Activated naive CD8-positive, alpha-beta T cell treated with anti-CD3 and anti-CD28 coated beads, Interleukin-2, amount 10 ng/mL, durations not matched to agents 7 days and 5 days (primary cell): ENCODE measurements at regions not wholly inside any gene's neighbourhood (a gene's known extent, or its start where the extent isn't known, plus 50 kb on each side); places are given as distances from the start of the nearest gene placed in this dataset.
"Not testable (repeated sequence)": the region's sequence is repeated elsewhere in the genome, so short reads cannot be mapped to it uniquely, and the experiment has no call there.

Experiments
- ATAC-seq: fragments of 150-1000 bp; cut with Tn5 transposase; one replicate; pipeline ENCODE4 v1.10.0; 2021; ENCODE audit warnings: low read depth, moderate library complexity
- POLR2A ChIA-PET: fragments of 350-600 bp; sonication (Branson Sonifier 250); formaldehyde crosslinking; loops from one replicate; lab custom pipeline; 2021; ENCODE audit warnings: antibody characterized with exemption; lab: Charles Lee
- DNase-seq: peaks from one replicate; pipeline ENCODE4 v3.0.0; 2021
- H3K27ac Mint-ChIP-seq: one replicate; pipeline ENCODE4 v1.8.0; 2022; ENCODE audit warnings: mild to moderate bottlenecking, mixed read lengths
- H3K27me3 Mint-ChIP-seq: one replicate; pipeline ENCODE4 v1.8.0; 2022; ENCODE audit warnings: mild to moderate bottlenecking, moderate library complexity, mixed read lengths
- H3K36me3 Mint-ChIP-seq: one replicate; pipeline ENCODE4 v1.8.0; 2021; ENCODE audit warnings: mild to moderate bottlenecking, mixed read lengths
- H3K4me1 Mint-ChIP-seq: one replicate; pipeline ENCODE4 v1.8.0; 2021; ENCODE audit warnings: mixed read lengths
- H3K4me3 Mint-ChIP-seq: one replicate; pipeline ENCODE4 v1.8.0; 2022; ENCODE audit warnings: mild to moderate bottlenecking, moderate library complexity, mixed read lengths
- H3K9me3 Mint-ChIP-seq: one replicate; pipeline ENCODE4 v1.8.0; 2021; ENCODE audit warnings: mixed read lengths

DNA sequence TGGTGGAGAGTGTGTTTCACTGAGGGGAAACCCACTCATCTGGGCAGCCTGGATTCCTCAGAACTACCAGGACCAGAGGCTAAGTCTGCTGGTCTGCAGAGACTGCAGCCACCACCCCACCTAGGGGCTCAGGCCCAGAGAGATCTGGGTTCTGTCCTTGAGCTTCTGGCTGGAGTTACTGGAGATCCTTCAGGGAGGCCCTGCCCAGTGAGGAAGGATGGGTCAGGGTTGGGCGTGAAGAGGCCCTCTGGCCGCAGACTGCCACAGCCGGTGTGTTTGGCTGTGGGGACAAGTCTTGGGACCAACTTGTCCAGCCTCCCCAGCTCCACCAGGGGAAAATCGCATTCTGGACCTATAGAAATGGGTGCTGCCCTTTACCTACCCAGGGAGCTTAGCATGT lies 235.3 kb upstream of the CBLB start:
- Mint-ChIP-seq H3K4me1 (peaks cover 5% of the 10 kb centered on the region), H3K27ac (no peak overlapping the region), H3K9me3 (peaks cover 15% of the 10 kb centered on the region), H3K27me3 (no peaks in the 10 kb centered on the region), H3K36me3 (peaks cover 31% of the 10 kb centered on the region), H3K4me3 (no peak overlapping the region)
- POLR2A ChIA-PET: no interaction called here
- DNase-seq (no peak), ATAC-seq (no peak)

DNA sequence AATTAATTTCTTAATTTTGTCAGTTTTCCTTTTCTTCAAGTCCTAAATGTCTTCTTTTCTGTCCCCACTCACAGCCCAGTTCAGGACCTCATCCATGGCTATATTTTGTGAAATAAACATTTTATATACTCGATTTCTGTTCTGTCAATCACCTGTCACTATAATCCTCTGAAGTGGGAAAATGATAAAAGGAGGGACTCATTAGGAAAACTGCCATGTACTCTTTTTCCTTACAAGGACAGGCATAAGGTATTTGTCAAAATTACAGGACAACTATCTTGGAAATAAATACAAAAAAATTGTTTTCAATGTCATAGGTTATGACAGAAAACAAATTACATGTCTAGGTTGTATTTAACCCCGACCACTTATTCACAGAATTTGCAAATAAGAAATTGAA lies 240.1 kb upstream of the CBLB start:
- Mint-ChIP-seq H3K36me3 (peaks cover 2% of the 10 kb centered on the region), H3K9me3 (peaks cover 3% of the 10 kb centered on the region), H3K27ac (no peak overlapping the region), H3K4me3 (no peak overlapping the region), H3K4me1 (peaks cover 10% of the 10 kb centered on the region), H3K27me3 (no peaks in the 10 kb centered on the region)
- ATAC-seq: no peak
- POLR2A ChIA-PET: no interaction called here
- DNase-seq: no peak

DNA sequence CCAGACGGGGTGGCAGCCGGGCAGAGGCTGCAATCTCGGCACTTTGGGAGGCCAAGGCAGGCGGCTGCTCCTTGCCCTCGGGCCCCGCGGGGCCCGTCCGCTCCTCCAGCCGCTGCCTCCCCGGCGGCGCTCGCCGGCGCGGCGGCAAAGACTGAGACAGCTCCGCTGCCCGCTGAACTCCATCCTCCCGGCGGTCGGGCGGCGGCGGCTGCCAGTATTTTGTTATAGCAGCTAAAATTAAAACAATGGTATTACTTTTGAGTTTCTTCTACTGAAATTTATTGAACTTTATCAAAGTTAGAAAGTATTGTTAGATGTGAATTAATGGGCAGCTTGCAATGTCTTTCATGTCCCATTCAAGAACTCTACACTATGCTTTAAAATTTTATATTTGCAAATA lies 243.7 kb upstream of the CBLB start:
- H3K27ac Mint-ChIP-seq, POLR2A ChIA-PET, DNase-seq, H3K36me3 Mint-ChIP-seq, H3K27me3 Mint-ChIP-seq, H3K4me3 Mint-ChIP-seq, ATAC-seq: not testable (repeated sequence)
- Mint-ChIP-seq H3K9me3 (peaks cover 12% of the 10 kb centered on the region), H3K4me1 (peaks cover 10% of the 10 kb centered on the region)

DNA sequence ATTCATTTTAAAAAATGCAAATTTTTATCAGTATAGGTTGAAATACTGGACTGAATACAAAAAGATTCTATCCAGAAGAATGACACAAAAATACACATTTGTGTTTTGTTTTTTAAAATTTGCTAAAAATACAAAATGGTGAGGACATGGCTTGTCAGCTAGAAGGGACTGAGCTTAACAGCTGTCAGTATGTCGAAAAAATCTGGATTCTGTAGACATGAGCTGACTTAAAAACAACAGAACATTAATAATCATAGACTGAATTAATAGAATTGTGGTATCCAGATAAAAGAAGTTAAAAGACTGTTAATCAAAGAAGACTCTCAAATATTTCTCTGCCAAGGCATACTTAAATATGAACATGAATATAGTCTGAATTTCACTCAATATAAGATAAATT lies 244.9 kb upstream of the CBLB start:
- H3K4me1 Mint-ChIP-seq: peaks cover 9% of the 10 kb centered on the region
- no peaks in the 10 kb centered on the region for H3K27me3 Mint-ChIP-seq
- POLR2A ChIA-PET: no interaction called here
- H3K36me3 Mint-ChIP-seq: peaks cover 8% of the 10 kb centered on the region
- H3K27ac Mint-ChIP-seq: no peak overlapping the region
- no peak overlapping the region for H3K4me3 Mint-ChIP-seq
- H3K9me3 Mint-ChIP-seq: peaks cover 12% of the 10 kb centered on the region
- no peak for DNase-seq
- ATAC-seq: no peak

DNA sequence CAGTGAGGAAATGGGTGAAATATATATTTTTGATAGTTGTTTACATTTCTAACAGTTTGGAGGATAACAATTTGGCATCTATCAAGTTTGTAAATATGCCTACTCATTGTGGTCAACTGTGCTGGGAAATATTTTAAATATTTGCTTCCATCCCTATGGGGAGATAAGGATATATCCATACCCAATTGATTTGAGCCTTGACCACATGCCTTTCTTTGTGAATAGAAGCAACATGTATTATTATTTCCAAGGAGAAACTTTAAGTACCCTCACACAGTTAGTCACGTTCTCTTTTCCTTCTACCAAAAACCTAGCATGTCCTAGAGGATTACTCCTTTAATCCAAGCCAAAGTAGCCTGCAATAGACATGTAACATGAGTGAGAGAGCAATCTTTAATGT lies 245.4 kb upstream of the CBLB start:
- Mint-ChIP-seq H3K4me3 (no peak overlapping the region), H3K36me3 (peaks cover 11% of the 10 kb centered on the region), H3K4me1 (peaks cover 6% of the 10 kb centered on the region), H3K9me3 (peaks cover 12% of the 10 kb centered on the region), H3K27ac (no peak overlapping the region), H3K27me3 (no peaks in the 10 kb centered on the region)
- POLR2A ChIA-PET: no interaction called here
- no peak for ATAC-seq
- DNase-seq: no peak

DNA sequence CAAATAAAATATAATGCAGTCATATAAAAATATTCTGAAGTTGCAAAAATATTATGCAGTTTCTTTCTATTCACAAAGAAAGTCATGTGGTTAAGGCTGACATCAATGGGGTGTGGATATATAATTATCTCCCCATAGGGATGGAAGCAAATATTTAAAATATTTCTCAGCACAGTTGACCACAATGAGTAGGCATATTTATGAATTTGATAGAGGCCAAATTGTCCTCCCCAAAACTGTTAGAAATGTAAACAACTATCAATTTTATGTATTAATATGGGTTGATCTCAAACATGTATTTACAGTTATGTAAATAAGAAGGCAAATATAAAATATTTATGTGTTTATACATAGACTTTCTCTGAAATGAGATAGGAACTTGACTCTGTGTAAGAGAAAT lies 246.0 kb upstream of the CBLB start:
- no peaks in the 10 kb centered on the region for H3K27me3 Mint-ChIP-seq
- no peak overlapping the region for H3K27ac Mint-ChIP-seq
- H3K4me1 Mint-ChIP-seq: peaks cover 5% of the 10 kb centered on the region
- peaks cover 11% of the 10 kb centered on the region for H3K36me3 Mint-ChIP-seq
- DNase-seq: no peak
- H3K4me3 Mint-ChIP-seq: no peak overlapping the region
- POLR2A ChIA-PET: no interaction called here
- peaks cover 14% of the 10 kb centered on the region for H3K9me3 Mint-ChIP-seq
- ATAC-seq: no peak

DNA sequence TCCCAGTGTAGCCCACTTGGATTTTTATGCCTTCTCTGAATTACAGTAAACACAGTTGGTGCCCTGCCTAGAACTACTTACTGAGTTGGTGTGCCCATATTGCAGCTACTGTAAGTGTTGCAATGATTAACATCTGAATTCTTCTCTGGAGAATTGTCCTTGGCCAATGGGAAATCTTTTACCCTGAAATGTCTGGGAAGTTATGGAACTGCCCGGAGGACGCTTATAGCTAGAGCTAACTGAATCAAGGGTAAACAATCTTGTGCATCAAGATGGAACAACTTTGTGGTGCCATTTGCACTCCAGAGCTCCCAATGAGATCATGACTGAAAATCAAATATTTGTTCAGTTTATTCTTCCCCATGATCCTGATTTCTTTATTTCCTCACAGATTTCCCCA lies 246.7 kb upstream of the CBLB start:
- Mint-ChIP-seq H3K4me1 (peaks cover 7% of the 10 kb centered on the region), H3K4me3 (no peak overlapping the region), H3K27me3 (no peaks in the 10 kb centered on the region), H3K36me3 (peaks cover 11% of the 10 kb centered on the region), H3K9me3 (peaks cover 16% of the 10 kb centered on the region), H3K27ac (no peak overlapping the region)
- POLR2A ChIA-PET: no interaction called here
- ATAC-seq: no peak
- no peak for DNase-seq

DNA sequence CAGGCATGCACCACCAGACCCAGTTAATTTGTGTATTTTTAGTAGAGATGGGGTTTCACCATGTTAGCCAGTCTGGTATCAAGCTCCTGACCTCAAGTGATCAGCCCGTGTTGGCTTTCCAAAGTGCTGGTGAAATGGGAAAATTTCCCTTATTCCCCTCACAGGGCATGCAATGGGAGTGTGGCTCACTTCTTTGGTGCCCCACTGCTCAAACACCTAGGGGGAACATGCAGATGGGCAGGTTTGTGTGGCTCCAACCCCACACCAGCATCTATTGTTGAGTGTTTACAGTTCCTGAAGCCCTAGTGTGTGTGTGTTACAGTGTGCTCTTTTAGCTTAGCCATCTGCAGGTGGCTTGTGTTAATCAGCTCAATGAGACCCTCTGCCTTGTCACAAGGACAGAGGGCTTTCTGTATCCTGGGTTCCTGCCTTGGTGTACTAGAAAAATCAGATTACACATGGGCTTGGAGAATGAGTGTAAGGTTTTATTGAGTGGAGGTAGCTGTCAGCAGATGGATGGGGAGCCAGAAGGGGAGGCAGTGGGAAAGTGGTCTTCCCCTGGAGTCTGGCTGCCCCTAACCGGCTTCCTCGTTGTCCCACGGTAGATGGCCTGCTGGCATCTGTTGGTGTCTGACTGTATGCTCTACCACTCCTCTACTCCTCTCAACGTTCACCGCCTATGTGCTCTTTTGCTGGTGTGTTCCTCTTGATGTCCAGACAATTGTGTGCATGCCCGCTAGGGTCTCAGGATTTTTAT lies 248.1 kb upstream of the CBLB start:
- H3K27ac Mint-ChIP-seq: no peak overlapping the region
- POLR2A ChIA-PET: no interaction called here

DNA sequence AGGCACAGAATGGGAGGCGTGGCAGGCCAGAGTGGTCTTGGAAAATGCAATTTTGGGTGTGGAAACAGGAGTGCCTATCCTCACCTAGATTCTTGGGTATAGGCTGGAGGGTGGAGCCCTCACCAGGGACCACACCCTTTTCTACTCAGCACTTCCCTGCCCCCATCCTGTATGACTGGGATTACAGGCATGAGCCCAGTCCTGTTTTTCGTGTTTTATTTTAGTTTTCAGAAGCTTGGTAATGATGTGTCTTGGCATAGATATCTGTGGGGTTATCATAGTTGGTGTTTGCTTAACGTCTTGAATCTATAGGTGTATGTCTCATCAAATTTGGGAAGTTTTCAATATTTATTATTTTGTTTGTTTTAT lies 248.7 kb upstream of the CBLB start:
- H3K4me3 Mint-ChIP-seq: no peak overlapping the region
- peaks cover 9% of the 10 kb centered on the region for H3K4me1 Mint-ChIP-seq
- peaks cover 15% of the 10 kb centered on the region for H3K36me3 Mint-ChIP-seq
- no peaks in the 10 kb centered on the region for H3K27me3 Mint-ChIP-seq
- H3K9me3 Mint-ChIP-seq: peaks cover 18% of the 10 kb centered on the region
- DNase-seq (no peak), ATAC-seq (no peak)
- H3K27ac Mint-ChIP-seq: no peak overlapping the region
- POLR2A ChIA-PET: no interaction called here

More for the DNA sequence above, 248.1 kb upstream of the CBLB start:
- DNase-seq (no peak), ATAC-seq (no peak)
- Mint-ChIP-seq H3K9me3 (peaks cover 18% of the 10 kb centered on the region), H3K27me3 (no peaks in the 10 kb centered on the region), H3K36me3 (peaks cover 15% of the 10 kb centered on the region), H3K4me1 (peaks cover 9% of the 10 kb centered on the region), H3K4me3 (no peak overlapping the region)

DNA sequence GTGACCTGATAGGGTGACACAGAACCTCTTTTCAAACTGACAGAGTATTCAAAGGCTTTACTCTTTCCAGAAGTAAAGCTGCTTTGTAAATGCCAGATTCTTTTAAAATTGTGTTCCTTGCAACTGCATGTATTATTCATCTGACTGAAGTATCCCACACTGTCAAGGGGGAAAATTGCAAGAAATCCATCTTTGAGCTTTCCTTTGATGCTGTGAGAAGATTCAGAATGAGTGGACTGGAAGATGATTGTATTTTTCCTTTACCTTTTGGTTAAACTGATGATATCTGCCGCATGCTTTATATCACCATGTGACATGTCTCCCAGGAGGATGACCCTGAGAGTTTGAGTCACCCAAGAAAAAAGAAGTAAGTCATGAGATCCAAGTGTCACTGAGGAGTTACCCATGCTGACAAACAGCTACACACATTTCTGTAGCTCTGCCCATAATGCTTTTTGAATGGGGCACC lies 250.8 kb upstream of the CBLB start:
- H3K4me1 Mint-ChIP-seq: peaks cover 9% of the 10 kb centered on the region
- peak; percentile 39 for ATAC-seq

DNA sequence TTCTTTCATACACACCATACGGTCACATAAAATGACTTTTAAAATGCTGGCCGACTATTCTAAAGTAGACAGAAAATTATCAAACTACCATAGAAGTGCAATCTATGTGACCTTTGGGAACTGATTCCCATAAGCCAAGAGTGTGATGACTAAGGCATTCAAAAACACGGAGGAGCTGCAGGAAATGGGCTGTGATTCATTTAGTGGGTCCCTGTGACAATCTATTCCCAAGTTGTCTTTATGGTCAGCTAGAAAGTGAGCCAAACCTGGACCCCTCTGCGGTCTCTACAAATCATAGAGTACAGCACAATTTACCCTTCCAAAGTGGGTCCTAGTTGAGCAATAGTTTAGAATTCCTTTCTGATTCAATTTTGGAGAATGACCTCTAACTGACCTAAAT lies 251.5 kb upstream of the CBLB start:
- Mint-ChIP-seq H3K4me3 (no peak overlapping the region), H3K4me1 (peaks cover 9% of the 10 kb centered on the region), H3K36me3 (peaks cover 15% of the 10 kb centered on the region), H3K9me3 (peaks cover 14% of the 10 kb centered on the region), H3K27me3 (no peaks in the 10 kb centered on the region), H3K27ac (no peak overlapping the region)
- DNase-seq (no peak), ATAC-seq (no peak)
- POLR2A ChIA-PET: no interaction called here

More for the DNA sequence above, 250.8 kb upstream of the CBLB start:
- H3K27ac Mint-ChIP-seq: peak overlapping the region; percentile 18
- peaks cover 15% of the 10 kb centered on the region for H3K9me3 Mint-ChIP-seq
- POLR2A ChIA-PET: no interaction called here
- H3K27me3 Mint-ChIP-seq: no peaks in the 10 kb centered on the region
- DNase-seq: no peak
- H3K36me3 Mint-ChIP-seq: peaks cover 15% of the 10 kb centered on the region
- H3K4me3 Mint-ChIP-seq: no peak overlapping the region

DNA sequence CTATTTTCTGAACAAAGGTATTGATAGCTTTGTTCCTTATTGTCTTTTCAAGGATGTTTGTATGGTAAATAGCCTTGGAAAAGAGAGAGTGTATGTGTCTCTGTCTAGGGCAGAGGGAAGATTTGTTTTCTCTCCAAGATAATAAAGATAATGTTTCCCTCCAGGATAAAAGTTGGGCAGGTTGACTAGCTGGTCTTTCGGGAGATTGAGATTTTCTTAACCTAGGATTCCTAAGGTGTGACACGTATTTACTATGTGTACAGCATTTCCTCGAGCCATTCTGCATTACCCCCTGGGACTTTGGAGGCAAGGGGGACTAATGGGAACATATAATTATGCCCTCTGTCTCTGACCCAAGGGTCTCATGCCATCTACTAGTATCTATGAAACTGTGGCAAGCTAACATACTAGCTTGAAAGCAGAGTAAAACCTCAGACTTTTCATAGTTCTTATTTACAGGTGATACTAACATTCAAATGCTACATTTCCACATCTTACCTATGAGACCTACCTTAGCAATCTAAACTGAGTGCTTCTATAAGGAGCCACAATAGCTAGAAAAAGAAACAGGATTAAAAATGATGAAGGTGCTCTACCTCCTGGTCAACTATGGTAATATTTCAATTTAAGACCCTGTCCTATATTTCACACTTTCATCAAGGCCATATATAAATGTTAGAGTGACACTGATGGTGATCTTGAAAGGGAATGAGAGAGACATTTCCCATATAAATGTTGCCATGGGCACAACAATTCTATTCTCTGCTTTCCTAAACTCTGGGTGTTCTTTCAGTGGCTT lies 252.9 kb upstream of the CBLB start:
- no peaks in the 10 kb centered on the region for H3K27me3 Mint-ChIP-seq
- ATAC-seq (no peak), DNase-seq (no peak)
- H3K4me1 Mint-ChIP-seq: peaks cover 9% of the 10 kb centered on the region
- POLR2A ChIA-PET: no interaction called here
- H3K4me3 Mint-ChIP-seq: no peak overlapping the region
- peaks cover 8% of the 10 kb centered on the region for H3K9me3 Mint-ChIP-seq
- H3K27ac Mint-ChIP-seq: no peak overlapping the region
- peaks cover 8% of the 10 kb centered on the region for H3K36me3 Mint-ChIP-seq

DNA sequence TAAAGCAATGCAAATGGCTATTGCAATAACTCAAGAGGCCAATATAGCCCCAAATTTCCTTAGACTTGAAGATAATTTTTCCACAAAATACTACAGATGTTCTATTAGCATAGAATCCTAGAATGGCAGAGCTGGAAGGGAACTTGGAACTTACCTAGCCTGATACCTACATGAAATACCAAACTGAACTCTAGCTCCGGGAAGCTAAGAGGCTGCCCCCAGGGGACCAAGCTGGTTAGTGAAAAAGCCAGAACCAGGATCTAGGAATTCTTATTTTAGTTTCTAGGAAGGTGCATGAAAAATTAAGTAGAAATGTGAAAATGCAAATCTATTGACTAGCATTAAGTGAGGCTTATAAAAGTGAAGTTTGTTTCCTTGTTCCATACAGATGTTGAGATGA lies 256.0 kb upstream of the CBLB start:
- H3K27me3 Mint-ChIP-seq: no peaks in the 10 kb centered on the region
- ATAC-seq: no peak

DNA sequence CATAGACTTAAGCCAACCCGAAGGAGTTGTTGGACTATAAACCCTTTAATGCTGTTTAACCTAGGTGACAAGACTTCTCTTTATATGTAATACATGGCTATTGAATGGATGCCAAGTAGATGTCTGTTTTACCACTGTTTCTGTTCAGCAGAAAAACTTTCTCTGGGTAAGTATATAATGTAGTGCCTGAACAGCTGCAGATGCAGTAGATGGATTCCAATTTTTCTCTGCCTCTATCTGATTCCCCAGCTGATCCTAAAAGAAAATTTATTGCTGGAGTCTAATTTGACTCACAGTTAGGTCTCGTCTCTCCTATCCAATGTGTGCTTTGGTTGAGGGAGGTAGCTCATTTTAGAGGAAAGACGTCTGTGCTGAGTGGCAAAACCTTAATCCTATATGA lies 256.5 kb upstream of the CBLB start:
- H3K4me3 Mint-ChIP-seq: no peak overlapping the region
- POLR2A ChIA-PET: no interaction called here
- H3K27ac Mint-ChIP-seq: no peak overlapping the region
- no peak for ATAC-seq
- peaks cover 6% of the 10 kb centered on the region for H3K4me1 Mint-ChIP-seq
- H3K36me3 Mint-ChIP-seq: peaks cover 9% of the 10 kb centered on the region
- no peak for DNase-seq
- H3K9me3 Mint-ChIP-seq: peaks cover 5% of the 10 kb centered on the region
- H3K27me3 Mint-ChIP-seq: no peaks in the 10 kb centered on the region

More for the DNA sequence above, 256.0 kb upstream of the CBLB start:
- DNase-seq: no peak
- no peak overlapping the region for H3K27ac Mint-ChIP-seq
- POLR2A ChIA-PET: no interaction called here
- no peak overlapping the region for H3K4me3 Mint-ChIP-seq
- peaks cover 7% of the 10 kb centered on the region for H3K36me3 Mint-ChIP-seq
- H3K4me1 Mint-ChIP-seq: peaks cover 5% of the 10 kb centered on the region
- peaks cover 5% of the 10 kb centered on the region for H3K9me3 Mint-ChIP-seq
